ENCODE measurements at regions not wholly inside any gene's neighbourhood (a gene's known extent, or its start where the extent isn't known, plus 50 kb on each side); places are given as distances from the start of the nearest gene placed in this dataset.

- TF ChIP-seq CHD7 (IDR thresholded peaks at IDR 0.05; ENCODE audit: insufficient replicate concordance, low read length) (no peak), EZH2 (IDR thresholded peaks at IDR 0.05; ENCODE audit: low read depth, low read length, severe bottlenecking) (no peak), KDM4A (IDR thresholded peaks at IDR 0.05; ENCODE audit: low read depth, low read length, severe bottlenecking) (no peak), TCF12 (IDR thresholded peaks at IDR 0.05; ENCODE audit: low read depth, low read length) (no peak), RBBP5 (IDR thresholded peaks at IDR 0.05; ENCODE audit: borderline replicate concordance, low read depth, low read length) (no peak), SRF (IDR thresholded peaks at IDR 0.05; ENCODE audit: low read depth, low read length) (no peak)
These were observed 83.0 kb upstream of the UBL3 start (continued) for GRCh38 chr13:29933401-29933800.
